Stromal cell of bone marrow (primary cell): ENCODE measurements at regions not wholly inside any gene's neighbourhood (a gene's known extent, or its start where the extent isn't known, plus 50 kb on each side); places are given as distances from the start of the nearest gene placed in this dataset.

ENCODE experiments used
- DNase-seq: peaks from one replicate; pipeline ENCODE4 v3.0.0-alpha.2; 2012; ENCODE audit warnings: low read depth

GRCh38 chr14:99004112-99004511 lies 267.9 kb downstream of the BCL11B start:
- DNase-seq: no peak

GRCh38 chr14:99006276-99006675 lies 265.7 kb downstream of the BCL11B start:
- DNase-seq: no peak

GRCh38 chr14:99007795-99008194 lies 264.2 kb downstream of the BCL11B start:
- no peak for DNase-seq

- DNase-seq: no peak
Measured at GRCh38 chr14:99009871-99010270, 262.1 kb downstream of the BCL11B start.

- DNase-seq: no peak
Measured at GRCh38 chr14:99011385-99011784, 260.6 kb downstream of the BCL11B start.

GRCh38 chr14:99012703-99013102 lies 259.3 kb downstream of the BCL11B start:
- no peak for DNase-seq

GRCh38 chr14:99015833-99016232 lies 256.2 kb downstream of the BCL11B start:
- no peak for DNase-seq

GRCh38 chr14:99023371-99023770 lies 248.6 kb downstream of the BCL11B start:
- DNase-seq: no peak

GRCh38 chr14:99024926-99025325 lies 247.1 kb downstream of the BCL11B start:
- no peak for DNase-seq

- no peak for DNase-seq
Measured at GRCh38 chr14:99025418-99025817, 246.6 kb downstream of the BCL11B start.

GRCh38 chr14:99026471-99026870 lies 245.5 kb downstream of the BCL11B start:
- no peak for DNase-seq

GRCh38 chr14:99028041-99028440 lies 244.0 kb downstream of the BCL11B start:
- DNase-seq: no peak

GRCh38 chr14:99028521-99028920 lies 243.5 kb downstream of the BCL11B start:
- DNase-seq: no peak

GRCh38 chr14:99029145-99029915 lies 242.7 kb downstream of the BCL11B start:
- no peak for DNase-seq

- no peak for DNase-seq
Measured at GRCh38 chr14:99029916-99030305, 242.1 kb downstream of the BCL11B start.

GRCh38 chr14:99030454-99030853 lies 241.5 kb downstream of the BCL11B start:
- DNase-seq: no peak

GRCh38 chr14:99032759-99033158 lies 239.2 kb downstream of the BCL11B start:
- no peak for DNase-seq

GRCh38 chr14:99033951-99034350 lies 238.0 kb downstream of the BCL11B start:
- DNase-seq: no peak

- DNase-seq: no peak
Measured at GRCh38 chr14:99034711-99035171, 237.3 kb downstream of the BCL11B start.

- peak; percentile 38 for DNase-seq
Measured at GRCh38 chr14:99035268-99035667, 236.7 kb downstream of the BCL11B start.

- peak; percentile 93 for DNase-seq
Measured at GRCh38 chr14:99035712-99036610, 236.0 kb downstream of the BCL11B start.

GRCh38 chr14:99036611-99037293 lies 235.2 kb downstream of the BCL11B start:
- no peak for DNase-seq
